Neural progenitor cell (in vitro differentiated cells): ENCODE measurements at regions not wholly inside any gene's neighbourhood (a gene's known extent, or its start where the extent isn't known, plus 50 kb on each side); places are given as distances from the start of the nearest gene placed in this dataset.
"Not testable (repeated sequence)": the region's sequence is repeated elsewhere in the genome, so short reads cannot be mapped to it uniquely, and the experiment has no call there.

Source experiments
- DNase-seq: peaks from one replicate; pipeline ENCODE4 v3.0.0-alpha.2; 2016; ENCODE audit warnings: low spot score
- H2AFZ ChIP-seq: fragments of 200-600 bp; sonication (generic); replicated peaks from 2 replicates; pipeline ENCODE4 v1.6.1; 2016; ENCODE audit warnings: antibody characterized with exemption
- H3F3A ChIP-seq: fragments of 200-600 bp; sonication (generic); 2 replicates; pipeline ENCODE4 v1.6.1; 2016; ENCODE audit warnings: antibody characterized with exemption, low read depth
- H3K27ac ChIP-seq: fragments of 200-600 bp; sonication (generic); 2 replicates; pipeline ENCODE4 v1.5.1; 2016; ENCODE audit warnings: mild to moderate bottlenecking
- H3K27me3 ChIP-seq: fragments of 200-600 bp; sonication (generic); 2 replicates; pipeline ENCODE4 v1.6.1; 2016; ENCODE audit warnings: mild to moderate bottlenecking, moderate library complexity
- H3K36me3 ChIP-seq: fragments of 200-600 bp; sonication (generic); 2 replicates; pipeline ENCODE4 v1.5.1; 2016
- H3K4me1 ChIP-seq: fragments of 200-600 bp; sonication (generic); 2 replicates; pipeline ENCODE4 v1.6.1; 2016; ENCODE audit warnings: mixed run types
- H3K4me2 ChIP-seq: fragments of 200-600 bp; sonication (generic); 2 replicates; pipeline ENCODE4 v1.6.1; 2016
- H3K4me3 ChIP-seq: fragments of 200-600 bp; sonication (generic); 2 replicates; pipeline ENCODE4 v1.5.1; 2016
- H3K79me2 ChIP-seq: fragments of 200-600 bp; sonication (generic); 2 replicates; pipeline ENCODE4 v1.6.1; 2016; ENCODE audit warnings: low read depth
- H3K9ac ChIP-seq: fragments of 200-600 bp; sonication (generic); 2 replicates; pipeline ENCODE4 v1.6.1; 2016
- H3K9me3 ChIP-seq: fragments of 200-600 bp; sonication (generic); 2 replicates; pipeline ENCODE4 v1.5.1; 2016; ENCODE audit warnings: low read depth
- H4K20me1 ChIP-seq: fragments of 200-600 bp; sonication (generic); 2 replicates; pipeline ENCODE4 v1.6.1; 2016; ENCODE audit warnings: low read depth
- H3K27ac Mint-ChIP-seq: 3 replicates; pipeline ENCODE4 v1.8.0; 2021; ENCODE audit warnings: mixed read lengths
- H3K27me3 Mint-ChIP-seq: 2 replicates; pipeline ENCODE4 v1.8.0; 2022; ENCODE audit warnings: low read depth, mild to moderate bottlenecking, inconsistent platforms, moderate library complexity, mixed read lengths; ENCODE audit not compliant: insufficient read depth
- H3K36me3 Mint-ChIP-seq: 3 replicates; pipeline ENCODE4 v1.8.0; 2021; ENCODE audit warnings: mixed read lengths
- H3K4me1 Mint-ChIP-seq: 3 replicates; pipeline ENCODE4 v1.8.0; 2021; ENCODE audit warnings: mixed read lengths
- H3K4me3 Mint-ChIP-seq: 3 replicates; pipeline ENCODE4 v1.8.0; 2021; ENCODE audit warnings: mild to moderate bottlenecking, moderate library complexity, mixed read lengths
- H3K9me3 Mint-ChIP-seq: 3 replicates; pipeline ENCODE4 v1.8.0; 2020; ENCODE audit warnings: mixed read lengths
- CTCF ChIP-seq: fragments of 200-600 bp; sonication (generic); IDR thresholded peaks from 2 replicates; pipeline ENCODE4 v1.5.1; 2017; ENCODE audit warnings: antibody characterized with exemption, mild to moderate bottlenecking
- EZH2 ChIP-seq: fragments of 200-600 bp; sonication (generic); IDR thresholded peaks from 2 replicates; pipeline ENCODE4 v1.6.1; 2017; ENCODE audit warnings: antibody characterized with exemption, mild to moderate bottlenecking, moderate library complexity
- EZH2phosphoT487 ChIP-seq: fragments of 200-600 bp; sonication (generic); IDR thresholded peaks from 2 replicates; pipeline ENCODE4 v1.6.1; 2017; ENCODE audit warnings: antibody characterized with exemption

DNA sequence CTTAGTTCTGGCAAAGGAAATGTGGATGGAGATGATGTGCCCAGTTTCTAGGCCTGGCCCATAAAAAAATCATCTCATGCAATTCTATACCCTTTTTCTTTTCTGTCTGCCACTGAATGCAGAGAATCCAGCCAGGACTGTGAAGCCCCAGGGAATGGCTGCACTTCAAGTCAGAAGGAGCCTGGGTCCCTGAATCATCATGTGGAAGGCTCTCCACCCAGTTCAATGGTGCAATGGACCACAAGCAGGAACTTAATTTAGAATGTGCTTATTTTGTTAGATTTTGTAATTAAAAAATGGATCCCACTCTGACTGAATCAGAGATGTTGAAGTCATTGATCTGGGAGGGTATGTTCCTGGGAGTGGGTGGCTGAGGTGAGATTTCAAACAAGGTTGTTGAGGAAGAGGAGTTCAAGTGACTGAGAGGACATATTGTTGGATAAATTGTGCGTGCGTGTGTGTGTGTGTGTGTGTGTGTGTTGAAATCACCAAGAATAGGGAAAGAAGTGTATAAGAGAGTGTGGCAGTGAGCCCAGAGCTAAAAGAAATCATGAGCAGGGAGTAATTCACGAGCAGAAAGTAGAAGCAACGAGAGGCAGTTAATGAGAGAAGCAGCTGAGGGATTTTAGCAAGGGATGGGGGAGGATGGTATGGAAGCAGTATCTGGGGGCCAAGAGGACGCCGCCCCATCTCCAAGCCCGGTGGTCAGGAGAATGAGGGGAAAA is 125.4 kb downstream of the TMX1 start:
- H3K27me3 Mint-ChIP-seq, result no peaks in the 10 kb centered on the region
- Histone ChIP-seq H3K36me3 (no peaks in the 10 kb centered on the region), H3K79me2 (no peaks in the 10 kb centered on the region), H3F3A (no peaks in the 10 kb centered on the region), H3K4me2 (no peak overlapping the region), H3K9me3 (no peaks in the 10 kb centered on the region), H3K4me1 (peaks cover 3% of the 10 kb centered on the region), H3K4me3 (no peak overlapping the region), H3K27me3 (no peaks in the 10 kb centered on the region), H3K27ac (no peak overlapping the region), H4K20me1 (no peaks in the 10 kb centered on the region), H2AFZ (no peak overlapping the region), H3K9ac (no peak overlapping the region)
- H3K4me3 Mint-ChIP-seq, result no peak overlapping the region
- no peaks in the 10 kb centered on the region for H3K4me1 Mint-ChIP-seq
- no peaks in the 10 kb centered on the region for H3K36me3 Mint-ChIP-seq
- H3K9me3 Mint-ChIP-seq, result peaks cover under 1% of the 10 kb centered on the region
- no peak for DNase-seq
- no peak overlapping the region for H3K27ac Mint-ChIP-seq
- no peak for TF ChIP-seq EZH2phosphoT487
- TF ChIP-seq CTCF, result no peak
- no peak for TF ChIP-seq EZH2

DNA sequence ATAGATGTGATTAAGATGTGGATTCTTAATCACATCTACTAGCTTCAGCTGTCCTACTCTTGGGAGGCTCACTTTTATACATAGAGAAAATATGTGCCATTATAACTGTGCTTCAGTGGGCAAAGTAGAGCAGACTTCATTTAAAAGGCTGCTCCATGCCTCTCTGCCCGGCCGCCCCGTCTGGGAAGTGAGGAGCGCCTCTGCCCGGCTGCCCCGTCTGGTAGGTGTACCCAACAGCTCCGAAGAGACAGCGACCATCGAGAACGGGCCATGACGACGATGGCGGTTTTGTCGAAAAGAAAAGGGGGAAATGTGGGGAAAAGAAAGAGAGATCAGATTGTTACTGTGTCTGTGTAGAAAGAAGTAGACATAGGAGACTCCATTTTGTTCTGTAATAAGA is 126.4 kb downstream of the TMX1 start:
- not testable (repeated sequence) for H3F3A ChIP-seq, H3K4me1 Mint-ChIP-seq, H3K9ac ChIP-seq, DNase-seq, H3K27ac ChIP-seq, H3K9me3 ChIP-seq, H3K27me3 Mint-ChIP-seq, H3K4me2 ChIP-seq, H3K27me3 ChIP-seq, H3K4me3 ChIP-seq, H3K27ac Mint-ChIP-seq, H2AFZ ChIP-seq, H3K79me2 ChIP-seq, H3K4me3 Mint-ChIP-seq, H3K9me3 Mint-ChIP-seq, H4K20me1 ChIP-seq, H3K4me1 ChIP-seq, H3K36me3 Mint-ChIP-seq, H3K36me3 ChIP-seq

GRCh38 chr14:51366866-51367599 is 127.0 kb downstream of the TMX1 start:
- H3K27me3 Mint-ChIP-seq, H3K27ac ChIP-seq, H3K9ac ChIP-seq, H3K9me3 ChIP-seq, DNase-seq, H3K4me3 Mint-ChIP-seq, H3K27ac Mint-ChIP-seq, H4K20me1 ChIP-seq, H2AFZ ChIP-seq, H3K4me1 ChIP-seq, H3F3A ChIP-seq, H3K36me3 Mint-ChIP-seq, H3K9me3 Mint-ChIP-seq, H3K4me2 ChIP-seq, H3K4me1 Mint-ChIP-seq, H3K36me3 ChIP-seq, H3K4me3 ChIP-seq, H3K79me2 ChIP-seq, H3K27me3 ChIP-seq: not testable (repeated sequence)

DNA sequence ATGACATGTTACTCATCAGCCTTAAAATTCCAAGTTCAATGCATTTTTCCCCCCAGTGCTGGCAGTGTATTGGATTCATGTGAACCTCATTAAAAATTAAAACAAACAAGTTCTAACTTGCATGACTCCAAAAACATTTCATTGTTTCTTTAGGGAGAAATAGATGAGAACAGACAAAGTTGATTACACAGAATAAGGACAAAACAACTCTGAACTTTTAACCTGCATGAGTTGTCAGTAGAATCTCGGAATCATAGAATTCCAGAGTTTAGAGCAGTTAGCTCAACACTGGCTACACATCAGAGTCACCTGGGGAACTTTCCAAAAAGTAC is 127.5 kb downstream of the TMX1 start:
- Histone ChIP-seq H3F3A (no peaks in the 10 kb centered on the region), H3K9me3 (no peaks in the 10 kb centered on the region), H3K27ac (no peak overlapping the region), H3K36me3 (no peaks in the 10 kb centered on the region), H3K79me2 (no peaks in the 10 kb centered on the region), H2AFZ (no peak overlapping the region), H3K4me3 (no peak overlapping the region), H3K4me1 (peaks cover 3% of the 10 kb centered on the region), H3K27me3 (no peaks in the 10 kb centered on the region), H4K20me1 (no peaks in the 10 kb centered on the region), H3K4me2 (no peak overlapping the region), H3K9ac (no peak overlapping the region)
- no peak for DNase-seq
- no peak for TF ChIP-seq EZH2phosphoT487
- TF ChIP-seq CTCF, result no peak
- no peak for TF ChIP-seq EZH2
- Mint-ChIP-seq H3K4me1 (no peaks in the 10 kb centered on the region), H3K27ac (no peak overlapping the region), H3K4me3 (no peak overlapping the region), H3K27me3 (no peaks in the 10 kb centered on the region), H3K36me3 (no peaks in the 10 kb centered on the region), H3K9me3 (peaks cover 3% of the 10 kb centered on the region)
